GM12878 (cell line): ENCODE measurements at regions not wholly inside any gene's neighbourhood (a gene's known extent, or its start where the extent isn't known, plus 50 kb on each side); places are given as distances from the start of the nearest gene placed in this dataset.

Source experiments
- ATAC-seq: fragments of 200-7000 bp; cut with Tn5 transposase; 3 replicates; pipeline ENCODE4 v1.9.1; 2020; ENCODE audit warnings: mild to moderate bottlenecking, moderate library complexity
- BruUV-seq: library from RNA; stranded (reverse); fragments of 400-500 nt; replicated peaks from 2 replicates; lab custom pipeline; 2021; lab: Mats Ljungman, UMichigan
- CTCF ChIA-PET: fragments of 300-600 bp; sonication (Branson Sonifier 250); formaldehyde crosslinking; extraction: SDS; loops from one replicate; lab custom pipeline; 2021; ENCODE audit warnings: inconsistent platforms; lab: Yijun Ruan, JAX
- POLR2A ChIA-PET: fragments of 350-600 bp; formaldehyde crosslinking; extraction: SDS; loops from one replicate; lab custom pipeline; 2021; ENCODE audit warnings: inconsistent platforms; lab: Charles Lee
- RAD21 ChIA-PET: fragments of 300-600 bp; sonication (Branson Sonifier 250); formaldehyde crosslinking; loops from one replicate; lab custom pipeline; 2023; ENCODE audit warnings: antibody characterized with exemption; ENCODE audit not compliant: unreplicated experiment; lab: Charles Lee
- SMC1A ChIA-PET: fragments of 300-600 bp; sonication (Branson Sonifier 250); formaldehyde crosslinking; loops from one replicate; lab custom pipeline; 2023; ENCODE audit not compliant: unreplicated experiment, uncharacterized antibody; lab: Charles Lee
- DNase-seq: peaks from one replicate; pipeline ENCODE4 v3.0.0-alpha.2; 2011; ENCODE audit warnings: low read depth, low spot score
- FAIRE-seq: peaks from 3 replicates; lab custom pipeline; 2011; peaks lifted over from hg19 to GRCh38; lab: Jason Lieb, UNC
- H2AFZ ChIP-seq: 2 replicates; pipeline ENCODE4 v1.6.0; 2011; ENCODE audit warnings: low read depth, low read length, control low read depth; ENCODE audit not compliant: control insufficient read depth
- H3K27ac ChIP-seq: 2 replicates; pipeline ENCODE4 v1.5.1; 2011; ENCODE audit warnings: control low read depth; ENCODE audit not compliant: control insufficient read depth, insufficient read depth
- H3K27me3 ChIP-seq, 2 experiments: replicated peaks in 1 of 2; 2 replicates each; pipeline versions ENCODE4 v1.6.0 to v1.6.1; 2011; ENCODE audit warnings: low read length in 1 of 2; ENCODE audit not compliant: control insufficient read depth in 2 of 2, insufficient read depth in 2 of 2
- H3K36me3 ChIP-seq, 2 experiments: 2 replicates each; pipeline ENCODE4 v1.5.1; 2011; ENCODE audit warnings: low read length in 1 of 2; ENCODE audit not compliant: control insufficient read depth in 2 of 2, insufficient read depth in 2 of 2
- H3K4me1 ChIP-seq: 2 replicates; pipeline ENCODE4 v1.6.1; 2011; ENCODE audit warnings: mild to moderate bottlenecking, low read length, moderate library complexity, mixed read lengths; ENCODE audit not compliant: control insufficient read depth, insufficient read depth
- H3K4me2 ChIP-seq: 2 replicates; pipeline ENCODE4 v1.6.0; 2011; ENCODE audit warnings: control low read depth; ENCODE audit not compliant: control insufficient read depth, insufficient read depth
- H3K4me3 ChIP-seq: fragments of 200-600 bp; sonication (generic); 2 replicates; pipeline ENCODE4 v1.5.1; 2016
- H3K79me2 ChIP-seq: 2 replicates; pipeline ENCODE4 v1.6.0; 2011; ENCODE audit warnings: low read length; ENCODE audit not compliant: control insufficient read depth, insufficient read depth
- H3K9ac ChIP-seq: 2 replicates; pipeline ENCODE4 v1.8.0; 2011; ENCODE audit warnings: low read length, control low read depth, mixed read lengths; ENCODE audit not compliant: control insufficient read depth, insufficient read depth
- H3K9me3 ChIP-seq: replicated peaks from 3 replicates; pipeline ENCODE4 v1.5.1; 2011; ENCODE audit warnings: mild to moderate bottlenecking, low read length; ENCODE audit not compliant: control insufficient read depth, insufficient read depth
- H4K20me1 ChIP-seq: 2 replicates; pipeline ENCODE4 v1.6.0; 2011; ENCODE audit not compliant: control insufficient read depth, insufficient read depth
- BACH1 ChIP-seq: fragments of 450-650 bp; IDR thresholded peaks from 2 replicates; pipeline ENCODE4 v1.6.1; 2017; ENCODE audit warnings: mild to moderate bottlenecking, borderline replicate concordance
- CBX5 ChIP-seq: sonication (generic); IDR thresholded peaks from 2 replicates; pipeline ENCODE4 v1.6.1; 2016; ENCODE audit warnings: low read depth, moderate library complexity, mild to moderate bottlenecking, inconsistent platforms
- CHD1 ChIP-seq: IDR thresholded peaks from 2 replicates; pipeline ENCODE4 v1.6.1; 2012; ENCODE audit warnings: low read depth, low read length, improper control_type of control experiment
- CHD2 ChIP-seq: IDR thresholded peaks from 2 replicates; pipeline ENCODE4 v1.6.1; 2011; ENCODE audit warnings: low read depth, low read length, improper control_type of control experiment, borderline replicate concordance
- MEF2A ChIP-seq: IDR thresholded peaks from 2 replicates; pipeline ENCODE4 v1.6.1; 2011; ENCODE audit warnings: low read depth, mild to moderate bottlenecking, low read length, moderate library complexity; ENCODE audit not compliant: insufficient read depth
- MYB ChIP-seq: fragments of 150-350 bp; IDR thresholded peaks from 2 replicates; pipeline ENCODE4 v1.6.1; 2014; ENCODE audit warnings: mild to moderate bottlenecking, low read depth, low read length, borderline replicate concordance
- NBN ChIP-seq: fragments of 450-650 bp; IDR thresholded peaks from 2 replicates; pipeline ENCODE4 v1.6.1; 2016
- NFXL1 ChIP-seq: fragments of 450-650 bp; IDR thresholded peaks from 2 replicates; pipeline ENCODE4 v1.6.1; 2017; ENCODE audit warnings: antibody characterized with exemption, mild to moderate bottlenecking, borderline replicate concordance
- RAD21 ChIP-seq: IDR thresholded peaks from 2 replicates; pipeline ENCODE4 v1.6.1; 2011; ENCODE audit warnings: mild to moderate bottlenecking, low read depth, low read length, moderate library complexity; ENCODE audit not compliant: insufficient read depth
- RUNX3 ChIP-seq: IDR thresholded peaks from 2 replicates; pipeline ENCODE4 v1.6.1; 2012; ENCODE audit warnings: low read length, inconsistent platforms
- SMC3 ChIP-seq: IDR thresholded peaks from 2 replicates; pipeline ENCODE4 v1.6.1; 2011; ENCODE audit warnings: low read length, improper control_type of control experiment, borderline replicate concordance
- WGBS: methylation state at CpG from one replicate; pipeline ENCODE4 v1.1.6; 2016; ENCODE audit warnings: low lambda C conversion rate; ENCODE audit not compliant: insufficient replicate concordance, insufficient coverage; ENCODE audit errors: missing lambda C conversion rate; 5-methylcytosine and 5-hydroxymethylcytosine counted together
- in situ Hi-C: fragments of 300-500 bp; cut with MboI; formaldehyde crosslinking; loops from 9 replicates; pipeline ENCODE4 v1.14.3; 2018; ENCODE audit warnings: mixed read lengths
- intact Hi-C: fragments of 100-400 bp; cut with micrococcal nuclease; formaldehyde crosslinking; loops from one replicate; pipeline ENCODE4 v1.14.2; 2022; ENCODE audit not compliant: unreplicated experiment
- TF ChIP-seq, protein P1 (sequence below), 3 experiments: IDR thresholded peaks in 2 of 3; conservative IDR thresholded peaks in 1 of 3; 2 replicates each; pipeline ENCODE4 v1.5.1; 2011; ENCODE audit warnings: low read depth in 3 of 3, low read length in 3 of 3, mild to moderate bottlenecking in 3 of 3, control low read depth in 2 of 3, moderate library complexity in 2 of 3, inconsistent platforms in 1 of 3, mixed read lengths in 1 of 3; ENCODE audit not compliant: control insufficient read depth in 2 of 3, insufficient read depth in 1 of 3; ENCODE audit errors: extremely low read depth in 1 of 3
- TF ChIP-seq, protein P2 (sequence below): IDR thresholded peaks from 2 replicates; pipeline ENCODE4 v1.6.1; 2012; ENCODE audit warnings: low read depth, low read length, improper control_type of control experiment
- TF ChIP-seq, protein P3 (sequence below): fragments of 450-650 bp; IDR thresholded peaks from 2 replicates; pipeline ENCODE4 v1.6.1; 2016; ENCODE audit warnings: mild to moderate bottlenecking, moderate library complexity, borderline replicate concordance
- TF ChIP-seq, protein P4 (sequence below): fragments of 450-650 bp; IDR thresholded peaks from 2 replicates; pipeline ENCODE4 v1.6.1; 2017; ENCODE audit warnings: low read depth, mild to moderate bottlenecking, moderate library complexity

DNA sequence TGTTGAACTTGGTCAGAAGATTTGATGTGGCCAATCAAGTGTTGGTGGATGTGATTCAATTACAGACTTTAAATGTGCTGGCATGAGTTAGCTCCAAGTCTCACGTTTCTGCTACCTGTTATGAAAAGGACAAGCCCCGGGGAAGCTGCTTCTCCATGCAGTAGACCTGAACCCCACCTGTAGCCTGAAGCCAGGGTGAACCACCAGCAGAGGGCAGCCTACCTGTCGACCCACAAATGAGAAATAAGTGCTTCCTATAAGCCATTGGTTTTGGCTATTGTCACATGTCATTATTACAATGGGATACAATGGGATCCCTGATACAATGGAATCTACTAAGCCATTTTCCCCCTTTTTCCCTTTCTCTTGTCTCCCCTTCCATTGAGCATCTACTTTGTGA lies 230.2 kb downstream of the PRDM2 start:
- peak; percentile 64 for FAIRE-seq
- DNase-seq = no peak
- H2AFZ ChIP-seq = no peak overlapping the region
- BruUV-seq = no TSS peak
- RAD21 ChIA-PET = no interaction called here
- WGBS = 10% methylated on average over 3 of the region's 3 CpGs
- no peak overlapping the region for H3K9ac ChIP-seq
- H3K4me3 ChIP-seq = no peak overlapping the region
- SMC1A ChIA-PET = no interaction called here
- H4K20me1 ChIP-seq = no peaks in the 10 kb centered on the region
- H3K4me1 ChIP-seq = no peaks in the 10 kb centered on the region
- no peaks in the 10 kb centered on the region for H3K9me3 ChIP-seq
- ATAC-seq = peak; percentile 68
- peak; percentile 39 for TF ChIP-seq SMC3
- TF ChIP-seq RAD21 = peak; percentile 25; the same call in 1 of the 2 replicates
- TF ChIP-seq, protein P1, sequence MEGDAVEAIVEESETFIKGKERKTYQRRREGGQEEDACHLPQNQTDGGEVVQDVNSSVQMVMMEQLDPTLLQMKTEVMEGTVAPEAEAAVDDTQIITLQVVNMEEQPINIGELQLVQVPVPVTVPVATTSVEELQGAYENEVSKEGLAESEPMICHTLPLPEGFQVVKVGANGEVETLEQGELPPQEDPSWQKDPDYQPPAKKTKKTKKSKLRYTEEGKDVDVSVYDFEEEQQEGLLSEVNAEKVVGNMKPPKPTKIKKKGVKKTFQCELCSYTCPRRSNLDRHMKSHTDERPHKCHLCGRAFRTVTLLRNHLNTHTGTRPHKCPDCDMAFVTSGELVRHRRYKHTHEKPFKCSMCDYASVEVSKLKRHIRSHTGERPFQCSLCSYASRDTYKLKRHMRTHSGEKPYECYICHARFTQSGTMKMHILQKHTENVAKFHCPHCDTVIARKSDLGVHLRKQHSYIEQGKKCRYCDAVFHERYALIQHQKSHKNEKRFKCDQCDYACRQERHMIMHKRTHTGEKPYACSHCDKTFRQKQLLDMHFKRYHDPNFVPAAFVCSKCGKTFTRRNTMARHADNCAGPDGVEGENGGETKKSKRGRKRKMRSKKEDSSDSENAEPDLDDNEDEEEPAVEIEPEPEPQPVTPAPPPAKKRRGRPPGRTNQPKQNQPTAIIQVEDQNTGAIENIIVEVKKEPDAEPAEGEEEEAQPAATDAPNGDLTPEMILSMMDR (IDR thresholded peaks at IDR 0.05 in 2 of 3, conservative IDR thresholded peaks at IDR 0.05 in 1 of 3; ENCODE audit: control insufficient read depth in 2 of 3, extremely low read depth in 1 of 3, insufficient read depth in 1 of 3, low read depth in 3 of 3, low read length in 3 of 3) = peak; percentile 40 to 65 (median 61)
- TF ChIP-seq, protein P2, sequence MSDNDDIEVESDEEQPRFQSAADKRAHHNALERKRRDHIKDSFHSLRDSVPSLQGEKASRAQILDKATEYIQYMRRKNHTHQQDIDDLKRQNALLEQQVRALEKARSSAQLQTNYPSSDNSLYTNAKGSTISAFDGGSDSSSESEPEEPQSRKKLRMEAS = no peak
- no peak for TF ChIP-seq MEF2A
- TF ChIP-seq NFXL1 = no peak
- no peak for TF ChIP-seq CHD2
- TF ChIP-seq, protein P3, sequence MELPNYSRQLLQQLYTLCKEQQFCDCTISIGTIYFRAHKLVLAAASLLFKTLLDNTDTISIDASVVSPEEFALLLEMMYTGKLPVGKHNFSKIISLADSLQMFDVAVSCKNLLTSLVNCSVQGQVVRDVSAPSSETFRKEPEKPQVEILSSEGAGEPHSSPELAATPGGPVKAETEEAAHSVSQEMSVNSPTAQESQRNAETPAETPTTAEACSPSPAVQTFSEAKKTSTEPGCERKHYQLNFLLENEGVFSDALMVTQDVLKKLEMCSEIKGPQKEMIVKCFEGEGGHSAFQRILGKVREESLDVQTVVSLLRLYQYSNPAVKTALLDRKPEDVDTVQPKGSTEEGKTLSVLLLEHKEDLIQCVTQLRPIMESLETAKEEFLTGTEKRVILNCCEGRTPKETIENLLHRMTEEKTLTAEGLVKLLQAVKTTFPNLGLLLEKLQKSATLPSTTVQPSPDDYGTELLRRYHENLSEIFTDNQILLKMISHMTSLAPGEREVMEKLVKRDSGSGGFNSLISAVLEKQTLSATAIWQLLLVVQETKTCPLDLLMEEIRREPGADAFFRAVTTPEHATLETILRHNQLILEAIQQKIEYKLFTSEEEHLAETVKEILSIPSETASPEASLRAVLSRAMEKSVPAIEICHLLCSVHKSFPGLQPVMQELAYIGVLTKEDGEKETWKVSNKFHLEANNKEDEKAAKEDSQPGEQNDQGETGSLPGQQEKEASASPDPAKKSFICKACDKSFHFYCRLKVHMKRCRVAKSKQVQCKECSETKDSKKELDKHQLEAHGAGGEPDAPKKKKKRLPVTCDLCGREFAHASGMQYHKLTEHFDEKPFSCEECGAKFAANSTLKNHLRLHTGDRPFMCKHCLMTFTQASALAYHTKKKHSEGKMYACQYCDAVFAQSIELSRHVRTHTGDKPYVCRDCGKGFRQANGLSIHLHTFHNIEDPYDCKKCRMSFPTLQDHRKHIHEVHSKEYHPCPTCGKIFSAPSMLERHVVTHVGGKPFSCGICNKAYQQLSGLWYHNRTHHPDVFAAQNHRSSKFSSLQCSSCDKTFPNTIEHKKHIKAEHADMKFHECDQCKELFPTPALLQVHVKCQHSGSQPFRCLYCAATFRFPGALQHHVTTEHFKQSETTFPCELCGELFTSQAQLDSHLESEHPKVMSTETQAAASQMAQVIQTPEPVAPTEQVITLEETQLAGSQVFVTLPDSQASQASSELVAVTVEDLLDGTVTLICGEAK = no peak
- no peak for TF ChIP-seq NBN
- no peak for TF ChIP-seq CHD1
- TF ChIP-seq BACH1 = no peak
- no peak for TF ChIP-seq CBX5
- TF ChIP-seq MYB = no peak
- TF ChIP-seq, protein P4, sequence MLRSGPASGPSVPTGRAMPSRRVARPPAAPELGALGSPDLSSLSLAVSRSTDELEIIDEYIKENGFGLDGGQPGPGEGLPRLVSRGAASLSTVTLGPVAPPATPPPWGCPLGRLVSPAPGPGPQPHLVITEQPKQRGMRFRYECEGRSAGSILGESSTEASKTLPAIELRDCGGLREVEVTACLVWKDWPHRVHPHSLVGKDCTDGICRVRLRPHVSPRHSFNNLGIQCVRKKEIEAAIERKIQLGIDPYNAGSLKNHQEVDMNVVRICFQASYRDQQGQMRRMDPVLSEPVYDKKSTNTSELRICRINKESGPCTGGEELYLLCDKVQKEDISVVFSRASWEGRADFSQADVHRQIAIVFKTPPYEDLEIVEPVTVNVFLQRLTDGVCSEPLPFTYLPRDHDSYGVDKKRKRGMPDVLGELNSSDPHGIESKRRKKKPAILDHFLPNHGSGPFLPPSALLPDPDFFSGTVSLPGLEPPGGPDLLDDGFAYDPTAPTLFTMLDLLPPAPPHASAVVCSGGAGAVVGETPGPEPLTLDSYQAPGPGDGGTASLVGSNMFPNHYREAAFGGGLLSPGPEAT = no peak
- TF ChIP-seq RUNX3 = no peak
- intact Hi-C loops = no loop called here
- in situ Hi-C loops = no loop called here
- no peaks in the 10 kb centered on the region for H3K36me3 ChIP-seq
- POLR2A ChIA-PET = no interaction called here
- no peak overlapping the region for H3K27ac ChIP-seq
- H3K27me3 ChIP-seq = no peaks in the 10 kb centered on the region; a peak in 1 of 4 replicates
- no peaks in the 10 kb centered on the region for H3K79me2 ChIP-seq
- no peak overlapping the region for H3K4me2 ChIP-seq
- CTCF ChIA-PET = interaction anchor here (1.0 to 1.2 kb wide), 4 partner anchors 9 to 1117 kb away, joined by 3 to 5 read pairs (median 4); no protein-coding TSS in a partner anchor
